ENCODE measurements at regions not wholly inside any gene's neighbourhood (a gene's known extent, or its start where the extent isn't known, plus 50 kb on each side); places are given as distances from the start of the nearest gene placed in this dataset.

DNA sequence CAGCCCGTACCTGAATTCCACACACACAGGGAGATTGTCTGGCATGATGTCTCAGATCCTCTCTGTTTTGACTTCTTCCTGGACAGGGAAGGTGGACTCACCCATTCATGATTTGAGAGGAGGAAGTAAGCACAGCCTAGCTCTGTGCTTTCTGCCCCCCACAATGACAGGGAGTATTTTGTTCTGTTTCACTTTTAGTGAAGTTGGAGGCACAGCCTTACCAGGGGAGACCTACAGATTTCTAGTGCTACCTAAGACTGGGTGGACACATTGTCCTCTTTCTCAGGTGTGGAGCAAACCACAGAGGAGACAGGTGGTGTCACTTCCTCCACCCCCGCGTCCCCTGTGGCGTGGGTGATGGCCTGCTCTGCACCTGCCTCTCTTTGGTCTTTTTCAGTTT, 408.6 kb upstream of the PFKP start:
- Histone ChIP-seq H3K4me3 (no peak overlapping the region), H3K27me3 (no peaks in the 10 kb centered on the region), H3K36me3 (no peaks in the 10 kb centered on the region), H3K9me3 (no peaks in the 10 kb centered on the region), H3K4me1 (ENCODE audit: insufficient read depth) (no peaks in the 10 kb centered on the region), H3K27ac (no peak overlapping the region)
- intact Hi-C loops (cut with DNase I): no loop called here
- TF ChIP-seq, protein P1, sequence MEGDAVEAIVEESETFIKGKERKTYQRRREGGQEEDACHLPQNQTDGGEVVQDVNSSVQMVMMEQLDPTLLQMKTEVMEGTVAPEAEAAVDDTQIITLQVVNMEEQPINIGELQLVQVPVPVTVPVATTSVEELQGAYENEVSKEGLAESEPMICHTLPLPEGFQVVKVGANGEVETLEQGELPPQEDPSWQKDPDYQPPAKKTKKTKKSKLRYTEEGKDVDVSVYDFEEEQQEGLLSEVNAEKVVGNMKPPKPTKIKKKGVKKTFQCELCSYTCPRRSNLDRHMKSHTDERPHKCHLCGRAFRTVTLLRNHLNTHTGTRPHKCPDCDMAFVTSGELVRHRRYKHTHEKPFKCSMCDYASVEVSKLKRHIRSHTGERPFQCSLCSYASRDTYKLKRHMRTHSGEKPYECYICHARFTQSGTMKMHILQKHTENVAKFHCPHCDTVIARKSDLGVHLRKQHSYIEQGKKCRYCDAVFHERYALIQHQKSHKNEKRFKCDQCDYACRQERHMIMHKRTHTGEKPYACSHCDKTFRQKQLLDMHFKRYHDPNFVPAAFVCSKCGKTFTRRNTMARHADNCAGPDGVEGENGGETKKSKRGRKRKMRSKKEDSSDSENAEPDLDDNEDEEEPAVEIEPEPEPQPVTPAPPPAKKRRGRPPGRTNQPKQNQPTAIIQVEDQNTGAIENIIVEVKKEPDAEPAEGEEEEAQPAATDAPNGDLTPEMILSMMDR (IDR thresholded peaks at IDR 0.05): no peak
- TF ChIP-seq POLR2A (IDR thresholded peaks at IDR 0.05): no peak
- TF ChIP-seq EP300 (IDR thresholded peaks at IDR 0.05): no peak
- WGBS, 3 donors: 75 to 90% (median 88%) methylated on average over 4 of the region's 4 CpGs
- DNase-seq: no peak

DNA sequence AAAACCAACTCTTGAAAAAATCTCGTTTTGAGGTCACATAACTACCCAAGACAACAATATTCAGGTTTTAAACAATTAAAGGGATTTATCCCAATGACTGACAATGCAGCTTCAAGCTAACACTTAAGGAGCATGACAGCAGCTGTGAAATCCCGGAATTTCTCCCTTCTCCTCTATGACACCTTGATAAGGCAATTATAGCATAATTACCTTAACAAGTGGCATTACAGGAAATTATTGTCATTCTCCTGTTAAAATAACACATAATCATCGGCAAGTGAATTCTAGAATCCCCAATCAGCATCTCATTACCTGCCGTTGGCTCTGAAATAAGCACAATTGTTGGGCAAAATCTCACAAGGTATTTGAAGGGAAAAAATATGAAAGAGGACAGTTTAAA, 417.0 kb upstream of the PFKP start:
- DNase-seq: no peak
- intact Hi-C loops (cut with DNase I): no loop called here
- H3K9me3 ChIP-seq: no peaks in the 10 kb centered on the region
- H3K36me3 ChIP-seq: no peaks in the 10 kb centered on the region
- H3K27me3 ChIP-seq: no peaks in the 10 kb centered on the region
- no peaks in the 10 kb centered on the region for H3K4me1 ChIP-seq (ENCODE audit: insufficient read depth)
- no peak overlapping the region for H3K4me3 ChIP-seq
- TF ChIP-seq POLR2A (IDR thresholded peaks at IDR 0.05) (no peak), EP300 (IDR thresholded peaks at IDR 0.05) (no peak)
- TF ChIP-seq, protein P1 (IDR thresholded peaks at IDR 0.05): no peak
- 75 to 82% (median 77%) methylated on average over 4 of the region's 4 CpGs for WGBS, 3 donors
- H3K27ac ChIP-seq: no peak overlapping the region

DNA sequence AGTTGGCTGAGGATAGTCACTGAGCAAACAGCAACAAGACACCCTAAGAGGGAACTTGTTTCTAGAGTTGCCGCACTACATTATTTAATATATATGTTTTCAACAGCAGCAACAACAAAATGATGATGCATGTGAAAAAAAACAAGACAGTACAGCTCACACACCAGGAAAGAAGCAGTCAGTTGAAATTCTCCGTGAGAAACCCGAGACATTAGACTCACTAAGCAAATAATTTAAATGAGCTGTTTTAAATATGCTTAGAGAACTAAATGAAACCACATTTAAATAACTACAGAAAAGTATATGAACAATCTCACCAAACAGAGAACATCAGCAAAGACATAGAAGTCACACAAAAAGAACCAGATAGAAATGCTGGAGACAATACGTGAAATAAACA, 426.3 kb upstream of the PFKP start:
- Histone ChIP-seq H3K4me1 (ENCODE audit: insufficient read depth) (no peaks in the 10 kb centered on the region), H3K4me3 (no peak overlapping the region), H3K27me3 (no peaks in the 10 kb centered on the region), H3K9me3 (no peaks in the 10 kb centered on the region), H3K36me3 (no peaks in the 10 kb centered on the region), H3K27ac (no peak overlapping the region)
- whole genome bisulfite sequencing, 3 donors: 92 to 96% (median 95%) methylated on average over 4 of the region's 4 CpGs
- TF ChIP-seq EP300 (IDR thresholded peaks at IDR 0.05) (no peak), POLR2A (IDR thresholded peaks at IDR 0.05) (no peak)
- TF ChIP-seq, protein P1 (IDR thresholded peaks at IDR 0.05): no peak
- DNase-seq: no peak
- intact Hi-C loops (cut with DNase I): no loop called here

DNA sequence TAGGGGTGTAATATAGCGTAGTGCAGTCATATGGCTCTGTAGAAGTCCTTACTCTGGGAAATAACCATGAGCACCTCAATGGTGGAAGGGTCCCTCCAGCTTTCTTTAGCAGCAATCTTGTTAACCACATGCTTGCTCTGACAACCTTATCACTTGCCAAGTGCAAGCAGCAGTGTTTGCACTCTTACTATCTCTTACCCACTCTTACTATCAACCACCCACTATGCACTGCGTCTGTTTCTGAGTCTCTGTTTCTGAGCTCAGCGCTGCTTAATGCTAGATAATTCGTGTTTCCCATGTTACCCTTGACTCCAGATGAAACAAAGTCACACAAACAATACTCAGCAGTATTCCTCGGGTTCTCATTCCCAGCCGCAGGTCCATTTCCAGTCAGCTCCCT, 433.7 kb upstream of the PFKP start:
- no peaks in the 10 kb centered on the region for H3K9me3 ChIP-seq
- DNase-seq: no peak
- TF ChIP-seq POLR2A (IDR thresholded peaks at IDR 0.05) (no peak), EP300 (IDR thresholded peaks at IDR 0.05) (no peak)
- TF ChIP-seq, protein P1 (IDR thresholded peaks at IDR 0.05): no peak
- WGBS, 3 donors: 51 to 76% (median 55%) methylated on average over 6 of the region's 6 CpGs
- intact Hi-C loops (cut with DNase I): no loop called here
- no peak overlapping the region for H3K27ac ChIP-seq
- H3K36me3 ChIP-seq: no peaks in the 10 kb centered on the region
- H3K4me1 ChIP-seq (ENCODE audit: insufficient read depth): no peaks in the 10 kb centered on the region
- no peaks in the 10 kb centered on the region for H3K27me3 ChIP-seq
- no peak overlapping the region for H3K4me3 ChIP-seq
